Ovary (tissue), 7 donors: ENCODE measurements at regions not wholly inside any gene's neighbourhood (a gene's known extent, or its start where the extent isn't known, plus 50 kb on each side); places are given as distances from the start of the nearest gene placed in this dataset.

Experiments used
- DNase-seq, 5 donors: peaks; one replicate each; pipeline ENCODE4 v3.0.0-alpha.2; 2019 to 2020
- H3K27ac ChIP-seq, 2 donors: fragments of 200-600 bp; one replicate each; pipeline versions ENCODE4 v1.5.1 to v1.8.0; 2019 to 2022
- H3K27me3 ChIP-seq: fragments of 200-600 bp; one replicate; pipeline ENCODE4 v1.8.0; 2022
- H3K36me3 ChIP-seq: fragments of 200-600 bp; sonication (generic); one replicate; pipeline ENCODE4 v1.5.1; 2019
- H3K4me1 ChIP-seq: one replicate; pipeline ENCODE4 v1.8.1; 2013; ENCODE audit warnings: mild to moderate bottlenecking, moderate library complexity; ENCODE audit not compliant: insufficient read depth
- H3K4me3 ChIP-seq: fragments of 200-600 bp; sonication (generic); one replicate; pipeline ENCODE4 v1.5.1; 2017
- H3K9me3 ChIP-seq, 2 donors: fragments of 200-600 bp in 1 of 2; sonication (generic) in 1 of 2; one replicate each; pipeline versions ENCODE4 v1.5.1 to v1.8.1; 2013 to 2019; ENCODE audit warnings: mild to moderate bottlenecking in 1 of 2, moderate library complexity in 1 of 2
- EP300 ChIP-seq: sonication (generic); formaldehyde crosslinking; IDR thresholded peaks from one replicate; pipeline ENCODE4 v1.6.1; 2017; ENCODE audit warnings: antibody characterized with exemption
- POLR2A ChIP-seq: fragments of 450-650 bp; IDR thresholded peaks from one replicate; pipeline ENCODE4 v1.6.1; 2017; ENCODE audit warnings: antibody characterized with exemption, mild to moderate bottlenecking, moderate library complexity
- WGBS, 3 donors: extraction: QIAGEN DNeasy Blood & Tissue Kit in 1 of 3; methylation state at CpG; one replicate each; pipeline versions ENCODE4 v1.1.5 to v1.1.7; 2013 to 2017; 5-methylcytosine and 5-hydroxymethylcytosine counted together
- intact Hi-C, 4 donors: fragments of 100-400 bp; cut with DNase I; formaldehyde crosslinking; loops; one replicate each; pipeline versions ENCODE4 v1.11.0 to v1.15.1; 2022 to 2023
- TF ChIP-seq, protein P1 (sequence below), 3 donors: fragments of 450-650 bp in 2 of 3; fragments of 200-600 bp in 1 of 3; IDR thresholded peaks; one replicate each; pipeline versions ENCODE4 v1.5.1 to v1.8.0; 2016 to 2022; ENCODE audit warnings: antibody characterized with exemption in 3 of 3, mild to moderate bottlenecking in 1 of 3
- donor health status: DM: no; HTN: no; CAD: no; lungs with moderate emphysema.
- donor health status: DM: no; HTN: no; CAD: no.
- donor health status: Bipolar disorder and iron deficiency.
- donor health status: DM: no; HTN: no; CAD: no.
- donor health status: DM: yes; HTN: yes; CAD: no.

GRCh38 chr15:62663547-62663946, 379.0 kb upstream of the TPM1 start:
- TF ChIP-seq POLR2A (no peak), EP300 (no peak)
- TF ChIP-seq, protein P1, sequence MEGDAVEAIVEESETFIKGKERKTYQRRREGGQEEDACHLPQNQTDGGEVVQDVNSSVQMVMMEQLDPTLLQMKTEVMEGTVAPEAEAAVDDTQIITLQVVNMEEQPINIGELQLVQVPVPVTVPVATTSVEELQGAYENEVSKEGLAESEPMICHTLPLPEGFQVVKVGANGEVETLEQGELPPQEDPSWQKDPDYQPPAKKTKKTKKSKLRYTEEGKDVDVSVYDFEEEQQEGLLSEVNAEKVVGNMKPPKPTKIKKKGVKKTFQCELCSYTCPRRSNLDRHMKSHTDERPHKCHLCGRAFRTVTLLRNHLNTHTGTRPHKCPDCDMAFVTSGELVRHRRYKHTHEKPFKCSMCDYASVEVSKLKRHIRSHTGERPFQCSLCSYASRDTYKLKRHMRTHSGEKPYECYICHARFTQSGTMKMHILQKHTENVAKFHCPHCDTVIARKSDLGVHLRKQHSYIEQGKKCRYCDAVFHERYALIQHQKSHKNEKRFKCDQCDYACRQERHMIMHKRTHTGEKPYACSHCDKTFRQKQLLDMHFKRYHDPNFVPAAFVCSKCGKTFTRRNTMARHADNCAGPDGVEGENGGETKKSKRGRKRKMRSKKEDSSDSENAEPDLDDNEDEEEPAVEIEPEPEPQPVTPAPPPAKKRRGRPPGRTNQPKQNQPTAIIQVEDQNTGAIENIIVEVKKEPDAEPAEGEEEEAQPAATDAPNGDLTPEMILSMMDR (IDR thresholded peaks at IDR 0.05) = no peak
- H3K9me3 ChIP-seq = no peaks in the 10 kb centered on the region
- no peak overlapping the region for H3K27ac ChIP-seq
- no peak overlapping the region for H3K4me3 ChIP-seq
- H3K4me1 ChIP-seq = no peaks in the 10 kb centered on the region
- DNase-seq = no peak
- H3K36me3 ChIP-seq = no peaks in the 10 kb centered on the region
- intact Hi-C loops = no loop called here
- H3K27me3 ChIP-seq = no peaks in the 10 kb centered on the region

DNA sequence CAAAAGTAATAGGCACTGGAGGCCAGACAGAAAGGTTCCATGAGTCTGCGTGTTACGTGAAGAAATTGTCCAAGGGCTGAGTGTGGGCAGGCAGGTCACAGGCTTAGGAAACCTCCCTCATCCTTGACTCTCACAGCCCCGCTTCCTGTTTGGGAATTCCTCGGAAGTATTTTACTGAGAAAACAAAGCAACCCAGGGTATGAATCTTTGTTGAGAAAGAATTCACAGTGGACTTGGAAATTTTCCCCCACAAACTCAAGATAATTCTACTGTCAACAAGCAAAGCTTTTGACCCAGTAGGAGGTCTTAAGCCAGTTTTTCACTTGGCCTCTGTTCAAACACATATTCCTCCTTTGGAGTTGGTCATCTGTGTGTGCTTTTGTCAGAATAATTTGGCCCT, 377.1 kb upstream of the TPM1 start:
- intact Hi-C loops = no loop called here
- no peaks in the 10 kb centered on the region for H3K9me3 ChIP-seq
- 7 to 25% (median 12%) methylated on average over 4 of the region's 4 CpGs for WGBS, 3 donors
- no peak overlapping the region for H3K27ac ChIP-seq
- DNase-seq = peak in 1 of 5 donors; percentile 36
- TF ChIP-seq, protein P1 (IDR thresholded peaks at IDR 0.05) = no peak
- TF ChIP-seq EP300 (no peak), POLR2A (no peak)
- H3K36me3 ChIP-seq = no peaks in the 10 kb centered on the region
- H3K4me1 ChIP-seq = no peaks in the 10 kb centered on the region
- H3K27me3 ChIP-seq = no peaks in the 10 kb centered on the region
- no peak overlapping the region for H3K4me3 ChIP-seq

- no peak for DNase-seq
- no peaks in the 10 kb centered on the region for H3K27me3 ChIP-seq
- no peak overlapping the region for H3K27ac ChIP-seq
- 86 to 94% (median 86%) methylated on average over 4 of the region's 4 CpGs for WGBS, 3 donors
- H3K9me3 ChIP-seq = no peaks in the 10 kb centered on the region
- intact Hi-C loops = no loop called here
- H3K4me3 ChIP-seq = no peak overlapping the region
- H3K36me3 ChIP-seq = no peaks in the 10 kb centered on the region
- H3K4me1 ChIP-seq = no peaks in the 10 kb centered on the region
- TF ChIP-seq, protein P1 (IDR thresholded peaks at IDR 0.05) = no peak
- no peak for TF ChIP-seq POLR2A
- TF ChIP-seq EP300 = no peak
Measured at GRCh38 chr15:62666046-62666445, 376.5 kb upstream of the TPM1 start.

GRCh38 chr15:62672268-62672667, 370.3 kb upstream of the TPM1 start:
- Histone ChIP-seq H3K4me1 (no peaks in the 10 kb centered on the region), H3K27me3 (no peaks in the 10 kb centered on the region), H3K36me3 (no peaks in the 10 kb centered on the region), H3K9me3 (no peaks in the 10 kb centered on the region), H3K27ac (no peak overlapping the region), H3K4me3 (no peak overlapping the region)
- TF ChIP-seq, protein P1 (IDR thresholded peaks at IDR 0.05) = no peak
- TF ChIP-seq EP300 (no peak), POLR2A (no peak)
- intact Hi-C loops = no loop called here
- no peak for DNase-seq
- 45 to 49% (median 48%) methylated on average over 2 of the region's 2 CpGs for WGBS, 3 donors

DNA sequence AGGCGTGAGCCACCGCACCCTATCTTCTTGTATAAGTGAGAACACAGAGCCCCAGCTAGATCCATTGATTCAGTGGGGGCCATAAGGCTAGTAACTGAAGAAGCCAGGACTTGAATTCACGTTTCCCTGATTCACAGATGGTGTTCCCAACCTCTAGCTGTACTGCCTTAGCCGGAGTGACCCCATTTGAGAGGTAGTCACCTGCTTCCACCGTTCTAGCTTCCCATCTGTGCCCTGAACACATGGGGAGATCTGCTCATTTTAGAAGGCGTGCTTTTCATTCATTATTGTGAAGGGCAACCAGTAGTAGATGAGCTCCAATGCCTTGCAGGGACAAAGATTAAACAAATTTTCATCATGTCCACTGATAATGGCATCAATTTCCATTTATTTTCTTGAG, 365.7 kb upstream of the TPM1 start:
- H3K36me3 ChIP-seq = no peaks in the 10 kb centered on the region
- 94 to 98% (median 95%) methylated on average over 6 of the region's 6 CpGs for WGBS, 3 donors

More for the DNA sequence above, 365.7 kb upstream of the TPM1 start:
- TF ChIP-seq EP300 = no peak
- no peak for TF ChIP-seq POLR2A
- TF ChIP-seq, protein P1 (IDR thresholded peaks at IDR 0.05) = no peak
- Histone ChIP-seq H3K4me1 (no peaks in the 10 kb centered on the region), H3K9me3 (no peaks in the 10 kb centered on the region), H3K27me3 (no peaks in the 10 kb centered on the region), H3K4me3 (no peak overlapping the region), H3K27ac (no peak overlapping the region)
- intact Hi-C loops = no loop called here
- DNase-seq = no peak
